ENCODE measurements at regions not wholly inside any gene's neighbourhood (a gene's known extent, or its start where the extent isn't known, plus 50 kb on each side); places are given as distances from the start of the nearest gene placed in this dataset.

GRCh38 chr2:217316743-217317142 lies 456.9 kb upstream of the TNP1 start:
- no peaks in the 10 kb centered on the region for H3K9me3 ChIP-seq
- H3K4me1 ChIP-seq, result peaks cover 0 to 9% (median 0%) of the 10 kb centered on the region in 3 donors
- no peak overlapping the region for H3K4me3 ChIP-seq
- DNase-seq, result no peak
- no peak overlapping the region for H3K27ac ChIP-seq
- intact Hi-C loops (cut with DNase I), result no loop called here
- H3K27me3 ChIP-seq, result no peaks in the 10 kb centered on the region
- WGBS, 2 donors, result 50 to 76% methylated on average over 1 of the region's 1 CpG
- TF ChIP-seq CTCF (IDR thresholded peaks at IDR 0.05) (no peak), POLR2A (IDR thresholded peaks at IDR 0.05) (no peak)
- H3K36me3 ChIP-seq, result no peaks in the 10 kb centered on the region

GRCh38 chr2:217314021-217314460 lies 454.2 kb upstream of the TNP1 start:
- H3K4me3 ChIP-seq, result no peak overlapping the region
- no peak for TF ChIP-seq POLR2A (IDR thresholded peaks at IDR 0.05)
- TF ChIP-seq CTCF (IDR thresholded peaks at IDR 0.05), result no peak
- 36 to 53% methylated on average over 5 of the region's 5 CpGs for WGBS, 2 donors
- H3K27ac ChIP-seq, result no peak overlapping the region
- intact Hi-C loops (cut with DNase I), result no loop called here
- no peak for DNase-seq
- no peaks in the 10 kb centered on the region for H3K36me3 ChIP-seq
- no peaks in the 10 kb centered on the region for H3K27me3 ChIP-seq
- no peaks in the 10 kb centered on the region for H3K9me3 ChIP-seq
- H3K4me1 ChIP-seq, result peaks cover 0 to 9% (median 0%) of the 10 kb centered on the region in 3 donors

- no peaks in the 10 kb centered on the region for H3K9me3 ChIP-seq
- peaks cover 0 to 9% (median 0%) of the 10 kb centered on the region in 3 donors for H3K4me1 ChIP-seq
- no peak for DNase-seq
- no peak for TF ChIP-seq CTCF (IDR thresholded peaks at IDR 0.05)
- TF ChIP-seq POLR2A (IDR thresholded peaks at IDR 0.05), result no peak
- H3K27ac ChIP-seq, result no peak overlapping the region
- 43 to 65% methylated on average over 4 of the region's 4 CpGs for WGBS, 2 donors
- no peak overlapping the region for H3K4me3 ChIP-seq
- no peaks in the 10 kb centered on the region for H3K36me3 ChIP-seq
- intact Hi-C loops (cut with DNase I), result no loop called here
- H3K27me3 ChIP-seq, result no peaks in the 10 kb centered on the region
Measured at GRCh38 chr2:217313386-217313785, 453.5 kb upstream of the TNP1 start.

GRCh38 chr2:217309056-217309455 lies 449.2 kb upstream of the TNP1 start:
- peaks cover 0 to 5% (median 0%) of the 10 kb centered on the region in 3 donors for H3K4me1 ChIP-seq
- H3K27me3 ChIP-seq, result peaks cover 0 to 14% (median 0%) of the 10 kb centered on the region in 4 donors
- no peak overlapping the region for H3K4me3 ChIP-seq
- no peak overlapping the region for H3K27ac ChIP-seq
- no peaks in the 10 kb centered on the region for H3K36me3 ChIP-seq
- intact Hi-C loops (cut with DNase I), result no loop called here
- DNase-seq, result no peak
- 95 to 96% methylated on average over 3 to 4 of the region's 4 CpGs for WGBS, 2 donors
- TF ChIP-seq POLR2A (IDR thresholded peaks at IDR 0.05) (no peak), CTCF (IDR thresholded peaks at IDR 0.05) (no peak)
- no peaks in the 10 kb centered on the region for H3K9me3 ChIP-seq

- no peak overlapping the region for H3K4me3 ChIP-seq
- no peaks in the 10 kb centered on the region for H3K4me1 ChIP-seq
- WGBS, 2 donors, result 48 to 59% methylated on average over 4 of the region's 4 CpGs
- intact Hi-C loops (cut with DNase I), result no loop called here
- TF ChIP-seq CTCF (IDR thresholded peaks at IDR 0.05) (no peak), POLR2A (IDR thresholded peaks at IDR 0.05) (no peak)
- DNase-seq, result no peak
- no peaks in the 10 kb centered on the region for H3K9me3 ChIP-seq
- peaks cover 0 to 14% (median 0%) of the 10 kb centered on the region in 4 donors for H3K27me3 ChIP-seq
- H3K36me3 ChIP-seq, result no peaks in the 10 kb centered on the region
- H3K27ac ChIP-seq, result no peak overlapping the region
Measured at GRCh38 chr2:217307023-217307422, 447.2 kb upstream of the TNP1 start.
